ENCODE measurements at regions not wholly inside any gene's neighbourhood (a gene's known extent, or its start where the extent isn't known, plus 50 kb on each side); places are given as distances from the start of the nearest gene placed in this dataset.

DNA sequence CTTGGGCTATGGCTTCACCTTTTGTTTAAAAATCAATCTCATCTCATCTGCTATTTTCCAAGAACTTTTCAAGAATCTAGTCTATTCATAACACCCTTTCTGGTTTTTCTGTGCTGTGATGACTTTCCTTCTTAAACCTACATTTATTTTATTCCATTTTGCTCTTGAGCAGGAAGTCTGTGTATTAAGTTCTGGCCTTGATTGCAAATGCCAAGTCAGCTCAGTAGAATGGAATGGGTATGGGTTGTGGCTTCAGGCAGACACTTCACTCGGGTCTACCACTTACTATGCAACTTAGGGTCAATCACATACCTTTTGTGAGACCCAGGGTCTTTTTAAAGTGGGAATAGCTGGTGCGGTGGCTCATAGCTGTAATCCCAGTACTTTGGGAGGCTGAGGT is 522.3 kb downstream of the TRIML1 start:
- WGBS (ENCODE audit: missing lambda C conversion rate), result 13% methylated on average over 1 of the region's 2 CpGs
- DNase-seq (ENCODE audit: low read depth in 1 of 2, low spot score in 1 of 2) (no peak), FAIRE-seq (no peak), ATAC-seq (no peak)
- Histone ChIP-seq H3K4me3 (no peak overlapping the region), H3K4me2 (no peak overlapping the region), H3K9me3 (no peaks in the 10 kb centered on the region), H3K27ac (no peak overlapping the region), H3K4me1 (no peaks in the 10 kb centered on the region)
- TF ChIP-seq JUNB (IDR thresholded peaks at IDR 0.05) (no peak), MAX (IDR thresholded peaks at IDR 0.05) (no peak), FOSL2 (IDR thresholded peaks at IDR 0.05) (no peak), FOSL2 (CRISPR knock-in tag; IDR thresholded peaks at IDR 0.05) (no peak), CHD2 (IDR thresholded peaks at IDR 0.05; ENCODE audit: low read length, partially characterized antibody) (no peak), SMC3 (IDR thresholded peaks at IDR 0.05) (no peak), HES2 (IDR thresholded peaks at IDR 0.05) (no peak), ATOH8 (CRISPR knock-in tag; IDR thresholded peaks at IDR 0.05; ENCODE audit: low read depth) (no peak), SREBF2 (IDR thresholded peaks at IDR 0.05) (no peak), FOXS1 (CRISPR knock-in tag; IDR thresholded peaks at IDR 0.05) (no peak), MYC (IDR thresholded peaks at IDR 0.05; ENCODE audit: borderline replicate concordance, low read length) (no peak)
- TF ChIP-seq, protein P1, sequence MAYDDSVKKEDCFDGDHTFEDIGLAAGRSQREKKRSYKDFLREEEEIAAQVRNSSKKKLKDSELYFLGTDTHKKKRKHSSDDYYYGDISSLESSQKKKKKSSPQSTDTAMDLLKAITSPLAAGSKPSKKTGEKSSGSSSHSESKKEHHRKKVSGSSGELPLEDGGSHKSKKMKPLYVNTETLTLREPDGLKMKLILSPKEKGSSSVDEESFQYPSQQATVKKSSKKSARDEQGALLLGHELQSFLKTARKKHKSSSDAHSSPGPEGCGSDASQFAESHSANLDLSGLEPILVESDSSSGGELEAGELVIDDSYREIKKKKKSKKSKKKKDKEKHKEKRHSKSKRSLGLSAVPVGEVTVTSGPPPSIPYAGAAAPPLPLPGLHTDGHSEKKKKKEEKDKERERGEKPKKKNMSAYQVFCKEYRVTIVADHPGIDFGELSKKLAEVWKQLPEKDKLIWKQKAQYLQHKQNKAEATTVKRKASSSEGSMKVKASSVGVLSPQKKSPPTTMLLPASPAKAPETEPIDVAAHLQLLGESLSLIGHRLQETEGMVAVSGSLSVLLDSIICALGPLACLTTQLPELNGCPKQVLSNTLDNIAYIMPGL (CRISPR knock-in tag; IDR thresholded peaks at IDR 0.05; ENCODE audit: borderline replicate concordance), result no peak
- ChIA-PET POLR2A (no interaction called here), CTCF (no interaction called here)

DNA sequence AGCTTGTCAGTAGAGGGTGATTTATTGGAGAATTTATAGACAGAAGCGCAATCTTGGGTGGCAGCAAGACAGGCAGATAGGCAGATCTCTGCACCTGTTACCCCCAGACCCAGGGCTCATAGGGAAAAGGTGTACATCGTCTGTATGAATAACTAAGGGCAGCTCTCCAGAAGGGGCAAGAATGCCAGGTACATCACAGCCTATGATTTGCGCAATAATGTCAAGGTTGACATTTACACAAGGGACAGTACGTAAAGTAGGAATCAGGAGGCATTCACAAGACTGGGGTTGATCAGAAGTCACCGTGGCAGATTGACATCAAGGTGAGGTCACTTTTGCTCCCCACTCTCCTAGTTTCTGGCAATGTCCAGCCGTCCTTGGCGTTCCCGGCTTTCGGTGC is 524.1 kb downstream of the TRIML1 start:
- POLR2A ChIA-PET, result no interaction called here
- WGBS (ENCODE audit: missing lambda C conversion rate), result 74% methylated on average over 9 of the region's 9 CpGs

GRCh38 chr4:188665491-188666457 is 526.5 kb downstream of the TRIML1 start:
- CTCF ChIA-PET, result no interaction called here
- Histone ChIP-seq H3K9me3 (no peaks in the 10 kb centered on the region), H3K4me2 (no peak overlapping the region), H3K27ac (no peak overlapping the region), H3K4me3 (no peak overlapping the region), H3K4me1 (no peaks in the 10 kb centered on the region)
- POLR2A ChIA-PET, result no interaction called here
- DNase-seq (ENCODE audit: low read depth in 1 of 2, low spot score in 1 of 2), result no peak
- no peak for ATAC-seq
- FAIRE-seq, result no peak
- WGBS (ENCODE audit: missing lambda C conversion rate), result 75% methylated on average over 13 of the region's 13 CpGs
- no peak for TF ChIP-seq ELK1 (IDR thresholded peaks at IDR 0.05; ENCODE audit: low read depth, low read length)
- TF ChIP-seq HDAC2 (IDR thresholded peaks at IDR 0.05), result no peak
- TF ChIP-seq POLR2AphosphoS2 (conservative IDR thresholded peaks at IDR 0.05; ENCODE audit: low read length), result no peak
- no peak for TF ChIP-seq CBX2 (IDR thresholded peaks at IDR 0.05; ENCODE audit: borderline replicate concordance, low read depth)
- TF ChIP-seq MYC (IDR thresholded peaks at IDR 0.05; ENCODE audit: borderline replicate concordance, low read length), result no peak
- TF ChIP-seq NPAS2 (CRISPR knock-in tag; IDR thresholded peaks at IDR 0.05; ENCODE audit: borderline replicate concordance), result no peak
- no peak for TF ChIP-seq ESRRA (IDR thresholded peaks at IDR 0.05; ENCODE audit: borderline replicate concordance, low read length)
- TF ChIP-seq BHLHE40 (IDR thresholded peaks at IDR 0.05; ENCODE audit: low read depth, low read length), result no peak
- TF ChIP-seq FOSB (CRISPR knock-in tag; IDR thresholded peaks at IDR 0.05), result no peak
- no peak for TF ChIP-seq E2F6 (IDR thresholded peaks at IDR 0.05; ENCODE audit: borderline replicate concordance, low read depth)
- no peak for TF ChIP-seq CTCF (IDR thresholded peaks at IDR 0.05)
- no peak for TF ChIP-seq TP53 (CRISPR knock-in tag; IDR thresholded peaks at IDR 0.05)

More for the DNA sequence above, 524.1 kb downstream of the TRIML1 start:
- H3K27ac ChIP-seq, result no peak overlapping the region
- DNase-seq (ENCODE audit: low read depth in 1 of 2, low spot score in 1 of 2) (no peak), FAIRE-seq (no peak), ATAC-seq (no peak)
- CTCF ChIA-PET, result no interaction called here
- no peaks in the 10 kb centered on the region for H3K4me1 ChIP-seq
- peak in 1 of 2 experiments; percentile 62; a peak in 2 of 4 replicates for TF ChIP-seq CEBPB (IDR thresholded peaks at IDR 0.05)
- TF ChIP-seq CBX2 (IDR thresholded peaks at IDR 0.05; ENCODE audit: borderline replicate concordance, low read depth), result no peak
- TF ChIP-seq, protein P2, sequence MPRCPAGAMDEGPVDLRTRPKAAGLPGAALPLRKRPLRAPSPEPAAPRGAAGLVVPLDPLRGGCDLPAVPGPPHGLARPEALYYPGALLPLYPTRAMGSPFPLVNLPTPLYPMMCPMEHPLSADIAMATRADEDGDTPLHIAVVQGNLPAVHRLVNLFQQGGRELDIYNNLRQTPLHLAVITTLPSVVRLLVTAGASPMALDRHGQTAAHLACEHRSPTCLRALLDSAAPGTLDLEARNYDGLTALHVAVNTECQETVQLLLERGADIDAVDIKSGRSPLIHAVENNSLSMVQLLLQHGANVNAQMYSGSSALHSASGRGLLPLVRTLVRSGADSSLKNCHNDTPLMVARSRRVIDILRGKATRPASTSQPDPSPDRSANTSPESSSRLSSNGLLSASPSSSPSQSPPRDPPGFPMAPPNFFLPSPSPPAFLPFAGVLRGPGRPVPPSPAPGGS (IDR thresholded peaks at IDR 0.05), result no peak
- TF ChIP-seq RARB (CRISPR knock-in tag; IDR thresholded peaks at IDR 0.05), result no peak
- H3K4me3 ChIP-seq, result no peak overlapping the region
- H3K4me2 ChIP-seq, result no peak overlapping the region
- no peaks in the 10 kb centered on the region for H3K9me3 ChIP-seq

Data from A549 (cell line).